ENCODE measurements at regions not wholly inside any gene's neighbourhood (a gene's known extent, or its start where the extent isn't known, plus 50 kb on each side); places are given as distances from the start of the nearest gene placed in this dataset.

GRCh38 chr9:115989831-115990230, 163.8 kb upstream of the PAPPA start:
- DNase-seq (ENCODE audit: low read depth, low spot score): no peak
- no peaks in the 10 kb centered on the region for H3K4me1 ChIP-seq (ENCODE audit: control insufficient read depth, insufficient read depth, low read length)
- H3K27me3 ChIP-seq (ENCODE audit: control insufficient read depth, insufficient read depth, low read length): no peaks in the 10 kb centered on the region
- no peak overlapping the region for H3K4me3 ChIP-seq (ENCODE audit: low read depth in 2 of 2, low read length in 2 of 2)
- no peak overlapping the region for H3K27ac ChIP-seq (ENCODE audit: low read length)
- H3K36me3 ChIP-seq (ENCODE audit: control insufficient read depth, insufficient read depth, low read length): no peaks in the 10 kb centered on the region
- in situ Hi-C loops (cut with HindIII; ENCODE audit: low pct_unique_long_range_greater_than_20kb, low sequenced_read_pairs) (no loop called here), intact Hi-C loops (cut with micrococcal nuclease; ENCODE audit: unreplicated experiment) (no loop called here)
- no peaks in the 10 kb centered on the region for H3K9me3 ChIP-seq (ENCODE audit: control insufficient read depth, insufficient read depth, low read depth, low read length)
- no TSS peak for BruUV-seq (replicated peaks)
- POLR2A ChIA-PET: no interaction called here
- no peak for TF ChIP-seq TCF7L2 (IDR thresholded peaks at IDR 0.05; ENCODE audit: low read depth, low read length)
- TF ChIP-seq POLR2AphosphoS5 (IDR thresholded peaks at IDR 0.05; ENCODE audit: low read depth, low read length): no peak
- TF ChIP-seq REST (IDR thresholded peaks at IDR 0.05; ENCODE audit: insufficient read depth in 1 of 2, low read depth in 2 of 2, low read length in 1 of 2): no peak
- no peak for TF ChIP-seq CTCF (IDR thresholded peaks at IDR 0.05)
- TF ChIP-seq SIN3A (IDR thresholded peaks at IDR 0.05; ENCODE audit: borderline replicate concordance, insufficient read depth, low read depth, low read length): no peak
- no peak for ATAC-seq
- CTCF ChIA-PET: no interaction called here

GRCh38 chr9:115992834-115993233, 160.8 kb upstream of the PAPPA start:
- Histone ChIP-seq H3K27me3 (ENCODE audit: control insufficient read depth, insufficient read depth, low read length) (no peaks in the 10 kb centered on the region), H3K36me3 (ENCODE audit: control insufficient read depth, insufficient read depth, low read length) (no peaks in the 10 kb centered on the region), H3K9me3 (ENCODE audit: control insufficient read depth, insufficient read depth, low read depth, low read length) (no peaks in the 10 kb centered on the region), H3K4me1 (ENCODE audit: control insufficient read depth, insufficient read depth, low read length) (no peaks in the 10 kb centered on the region), H3K4me3 (ENCODE audit: low read depth in 2 of 2, low read length in 2 of 2) (no peak overlapping the region), H3K27ac (ENCODE audit: low read length) (no peak overlapping the region)
- no TSS peak for BruUV-seq (replicated peaks)
- intact Hi-C loops (cut with micrococcal nuclease; ENCODE audit: unreplicated experiment) (no loop called here), in situ Hi-C loops (cut with HindIII; ENCODE audit: low pct_unique_long_range_greater_than_20kb, low sequenced_read_pairs) (no loop called here)
- ChIA-PET POLR2A (no interaction called here), CTCF (no interaction called here)
- ATAC-seq: no peak
- DNase-seq (ENCODE audit: low read depth, low spot score): no peak
- no peak for TF ChIP-seq TCF7L2 (IDR thresholded peaks at IDR 0.05; ENCODE audit: low read depth, low read length)
- TF ChIP-seq SIN3A (IDR thresholded peaks at IDR 0.05; ENCODE audit: borderline replicate concordance, insufficient read depth, low read depth, low read length): no peak
- no peak for TF ChIP-seq POLR2AphosphoS5 (IDR thresholded peaks at IDR 0.05; ENCODE audit: low read depth, low read length)
- TF ChIP-seq CTCF (IDR thresholded peaks at IDR 0.05): no peak
- TF ChIP-seq REST (IDR thresholded peaks at IDR 0.05; ENCODE audit: insufficient read depth in 1 of 2, low read depth in 2 of 2, low read length in 1 of 2): no peak
